ENCODE measurements at regions not wholly inside any gene's neighbourhood (a gene's known extent, or its start where the extent isn't known, plus 50 kb on each side); places are given as distances from the start of the nearest gene placed in this dataset.

GRCh38 chrX:109187473-109188168 lies 294.3 kb downstream of the GUCY2F start:
- TF ChIP-seq POLR2AphosphoS5 (IDR thresholded peaks at IDR 0.05; ENCODE audit: low read depth, low read length) (no peak), EZH2 (IDR thresholded peaks at IDR 0.05; ENCODE audit: low read depth, low read length, severe bottlenecking) (no peak)
- TF ChIP-seq, protein P1, sequence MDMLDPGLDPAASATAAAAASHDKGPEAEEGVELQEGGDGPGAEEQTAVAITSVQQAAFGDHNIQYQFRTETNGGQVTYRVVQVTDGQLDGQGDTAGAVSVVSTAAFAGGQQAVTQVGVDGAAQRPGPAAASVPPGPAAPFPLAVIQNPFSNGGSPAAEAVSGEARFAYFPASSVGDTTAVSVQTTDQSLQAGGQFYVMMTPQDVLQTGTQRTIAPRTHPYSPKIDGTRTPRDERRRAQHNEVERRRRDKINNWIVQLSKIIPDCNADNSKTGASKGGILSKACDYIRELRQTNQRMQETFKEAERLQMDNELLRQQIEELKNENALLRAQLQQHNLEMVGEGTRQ (IDR thresholded peaks at IDR 0.05; ENCODE audit: low read length): no peak
- TF ChIP-seq, protein P2, sequence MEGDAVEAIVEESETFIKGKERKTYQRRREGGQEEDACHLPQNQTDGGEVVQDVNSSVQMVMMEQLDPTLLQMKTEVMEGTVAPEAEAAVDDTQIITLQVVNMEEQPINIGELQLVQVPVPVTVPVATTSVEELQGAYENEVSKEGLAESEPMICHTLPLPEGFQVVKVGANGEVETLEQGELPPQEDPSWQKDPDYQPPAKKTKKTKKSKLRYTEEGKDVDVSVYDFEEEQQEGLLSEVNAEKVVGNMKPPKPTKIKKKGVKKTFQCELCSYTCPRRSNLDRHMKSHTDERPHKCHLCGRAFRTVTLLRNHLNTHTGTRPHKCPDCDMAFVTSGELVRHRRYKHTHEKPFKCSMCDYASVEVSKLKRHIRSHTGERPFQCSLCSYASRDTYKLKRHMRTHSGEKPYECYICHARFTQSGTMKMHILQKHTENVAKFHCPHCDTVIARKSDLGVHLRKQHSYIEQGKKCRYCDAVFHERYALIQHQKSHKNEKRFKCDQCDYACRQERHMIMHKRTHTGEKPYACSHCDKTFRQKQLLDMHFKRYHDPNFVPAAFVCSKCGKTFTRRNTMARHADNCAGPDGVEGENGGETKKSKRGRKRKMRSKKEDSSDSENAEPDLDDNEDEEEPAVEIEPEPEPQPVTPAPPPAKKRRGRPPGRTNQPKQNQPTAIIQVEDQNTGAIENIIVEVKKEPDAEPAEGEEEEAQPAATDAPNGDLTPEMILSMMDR (IDR thresholded peaks at IDR 0.05; ENCODE audit: control extremely low read depth in 1 of 3, insufficient read depth in 1 of 3, low read depth in 1 of 3, low read length in 3 of 3): no peak
